Transverse colon (tissue), 4 donors: ENCODE measurements at regions not wholly inside any gene's neighbourhood (a gene's known extent, or its start where the extent isn't known, plus 50 kb on each side); places are given as distances from the start of the nearest gene placed in this dataset.

Experiments
- POLR2A ChIP-seq: fragments of 450-650 bp; IDR thresholded peaks from one replicate; pipeline ENCODE4 v1.6.1; 2016; ENCODE audit warnings: antibody characterized with exemption, mild to moderate bottlenecking, moderate library complexity
- POLR2AphosphoS5 ChIP-seq, 3 donors: sonication (generic); formaldehyde crosslinking; IDR thresholded peaks; one replicate each; pipeline ENCODE4 v1.6.1; 2016; ENCODE audit warnings: antibody characterized with exemption in 3 of 3
- TF ChIP-seq, protein P1 (sequence below), 5 experiments: fragments of 200-600 bp in 3 of 5; fragments of 450-650 bp in 2 of 5; sonication (generic) in 3 of 5; IDR thresholded peaks; 1 replicate in 2 of 5; 2 replicates in 3 of 5; pipeline ENCODE4 v1.5.1; 2016 to 2017; ENCODE audit warnings: antibody characterized with exemption in 5 of 5, inconsistent platforms in 3 of 5, mild to moderate bottlenecking in 2 of 5, moderate library complexity in 1 of 5

- TF ChIP-seq POLR2AphosphoS5 (IDR thresholded peaks at IDR 0.05) (no peak), POLR2A (no peak)
- TF ChIP-seq, protein P1, sequence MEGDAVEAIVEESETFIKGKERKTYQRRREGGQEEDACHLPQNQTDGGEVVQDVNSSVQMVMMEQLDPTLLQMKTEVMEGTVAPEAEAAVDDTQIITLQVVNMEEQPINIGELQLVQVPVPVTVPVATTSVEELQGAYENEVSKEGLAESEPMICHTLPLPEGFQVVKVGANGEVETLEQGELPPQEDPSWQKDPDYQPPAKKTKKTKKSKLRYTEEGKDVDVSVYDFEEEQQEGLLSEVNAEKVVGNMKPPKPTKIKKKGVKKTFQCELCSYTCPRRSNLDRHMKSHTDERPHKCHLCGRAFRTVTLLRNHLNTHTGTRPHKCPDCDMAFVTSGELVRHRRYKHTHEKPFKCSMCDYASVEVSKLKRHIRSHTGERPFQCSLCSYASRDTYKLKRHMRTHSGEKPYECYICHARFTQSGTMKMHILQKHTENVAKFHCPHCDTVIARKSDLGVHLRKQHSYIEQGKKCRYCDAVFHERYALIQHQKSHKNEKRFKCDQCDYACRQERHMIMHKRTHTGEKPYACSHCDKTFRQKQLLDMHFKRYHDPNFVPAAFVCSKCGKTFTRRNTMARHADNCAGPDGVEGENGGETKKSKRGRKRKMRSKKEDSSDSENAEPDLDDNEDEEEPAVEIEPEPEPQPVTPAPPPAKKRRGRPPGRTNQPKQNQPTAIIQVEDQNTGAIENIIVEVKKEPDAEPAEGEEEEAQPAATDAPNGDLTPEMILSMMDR (IDR thresholded peaks at IDR 0.05): no peak
Observed at GRCh38 chr11:104526006-104526405, 362.1 kb upstream of the PDGFD start.
